ENCODE measurements at regions not wholly inside any gene's neighbourhood (a gene's known extent, or its start where the extent isn't known, plus 50 kb on each side); places are given as distances from the start of the nearest gene placed in this dataset.
"Not testable (repeated sequence)": the region's sequence is repeated elsewhere in the genome, so short reads cannot be mapped to it uniquely, and the experiment has no call there.

- not testable (repeated sequence) for DNase-seq (ENCODE audit: low read depth)
Measured at GRCh38 chr9:65418966-65419365, 134.0 kb upstream of the FOXD4L5 start.

- DNase-seq (ENCODE audit: low read depth): not testable (repeated sequence)
Measured at GRCh38 chr9:65416948-65417347, 131.9 kb upstream of the FOXD4L5 start.

- DNase-seq (ENCODE audit: low read depth): not testable (repeated sequence)
Measured at GRCh38 chr9:65414249-65414648, 129.2 kb upstream of the FOXD4L5 start.

GRCh38 chr9:65413371-65413770, 128.4 kb upstream of the FOXD4L5 start:
- DNase-seq (ENCODE audit: low read depth): not testable (repeated sequence)

- DNase-seq (ENCODE audit: low read depth): no peak
Measured at GRCh38 chr9:65411901-65412300, 126.9 kb upstream of the FOXD4L5 start.

- DNase-seq (ENCODE audit: low read depth): no peak
Measured at GRCh38 chr9:65411336-65411735, 126.3 kb upstream of the FOXD4L5 start.

GRCh38 chr9:65410926-65411325, 125.9 kb upstream of the FOXD4L5 start:
- DNase-seq (ENCODE audit: low read depth): no peak

- DNase-seq (ENCODE audit: low read depth): no peak
Measured at GRCh38 chr9:65409471-65409980, 124.5 kb upstream of the FOXD4L5 start.

GRCh38 chr9:65408806-65409205, 123.8 kb upstream of the FOXD4L5 start:
- DNase-seq (ENCODE audit: low read depth): not testable (repeated sequence)

- DNase-seq (ENCODE audit: low read depth): not testable (repeated sequence)
Measured at GRCh38 chr9:65406625-65407024, 121.6 kb upstream of the FOXD4L5 start.

GRCh38 chr9:65405766-65406165, 120.8 kb upstream of the FOXD4L5 start:
- DNase-seq (ENCODE audit: low read depth): not testable (repeated sequence)

- DNase-seq (ENCODE audit: low read depth): no peak
Measured at GRCh38 chr9:65405253-65405652, 120.2 kb upstream of the FOXD4L5 start.

- no peak for DNase-seq (ENCODE audit: low read depth)
Measured at GRCh38 chr9:65404232-65405006, 119.4 kb upstream of the FOXD4L5 start.

- no peak for DNase-seq (ENCODE audit: low read depth)
Measured at GRCh38 chr9:65403721-65404120, 118.7 kb upstream of the FOXD4L5 start.

- not testable (repeated sequence) for DNase-seq (ENCODE audit: low read depth)
Measured at GRCh38 chr9:65403072-65403471, 118.1 kb upstream of the FOXD4L5 start.

GRCh38 chr9:65402206-65402870, 117.3 kb upstream of the FOXD4L5 start:
- DNase-seq (ENCODE audit: low read depth): not testable (repeated sequence)

GRCh38 chr9:65401456-65402045, 116.5 kb upstream of the FOXD4L5 start:
- not testable (repeated sequence) for DNase-seq (ENCODE audit: low read depth)

- no peak for DNase-seq (ENCODE audit: low read depth)
Measured at GRCh38 chr9:65400886-65401285, 115.9 kb upstream of the FOXD4L5 start.

- DNase-seq (ENCODE audit: low read depth): not testable (repeated sequence)
Measured at GRCh38 chr9:65397763-65398719, 113.0 kb upstream of the FOXD4L5 start.

GRCh38 chr9:65397226-65397625, 112.2 kb upstream of the FOXD4L5 start:
- DNase-seq (ENCODE audit: low read depth): not testable (repeated sequence)

- DNase-seq (ENCODE audit: low read depth): not testable (repeated sequence)
Measured at GRCh38 chr9:65396601-65397000, 111.6 kb upstream of the FOXD4L5 start.

- not testable (repeated sequence) for DNase-seq (ENCODE audit: low read depth)
Measured at GRCh38 chr9:65395789-65396188, 110.8 kb upstream of the FOXD4L5 start.

Data from amniotic epithelial cell (primary cell).